Smooth muscle cell (in vitro differentiated cells): ENCODE measurements at regions not wholly inside any gene's neighbourhood (a gene's known extent, or its start where the extent isn't known, plus 50 kb on each side); places are given as distances from the start of the nearest gene placed in this dataset.
"Not testable (repeated sequence)": the region's sequence is repeated elsewhere in the genome, so short reads cannot be mapped to it uniquely, and the experiment has no call there.

ENCODE experiments used
- DNase-seq: peaks from one replicate; lab custom pipeline; 2025; ENCODE audit not compliant: unreplicated experiment; lab: John Stamatoyannopoulos, UW
- H2AFZ ChIP-seq: fragments of 200-600 bp; sonication (generic); 2 replicates; pipeline ENCODE4 v1.6.0; 2016; ENCODE audit warnings: antibody characterized with exemption, low read depth, mild to moderate bottlenecking
- H3F3A ChIP-seq: fragments of 200-600 bp; sonication (generic); 2 replicates; pipeline ENCODE4 v1.6.0; 2017; ENCODE audit warnings: antibody characterized with exemption, low read depth
- H3K27ac ChIP-seq: fragments of 200-600 bp; sonication (generic); 2 replicates; pipeline ENCODE4 v1.5.1; 2016; ENCODE audit warnings: low read depth, mild to moderate bottlenecking
- H3K27me3 ChIP-seq: fragments of 200-600 bp; sonication (generic); 2 replicates; pipeline ENCODE4 v1.6.1; 2016; ENCODE audit warnings: low read depth, mild to moderate bottlenecking
- H3K36me3 ChIP-seq: fragments of 200-600 bp; sonication (generic); 2 replicates; pipeline ENCODE4 v1.5.1; 2016; ENCODE audit warnings: low read depth
- H3K4me1 ChIP-seq: fragments of 200-600 bp; sonication (generic); 2 replicates; pipeline ENCODE4 v1.5.1; 2016; ENCODE audit warnings: low read depth
- H3K4me2 ChIP-seq: fragments of 200-600 bp; sonication (generic); 2 replicates; pipeline ENCODE4 v1.6.0; 2016; ENCODE audit warnings: mild to moderate bottlenecking
- H3K4me3 ChIP-seq: fragments of 200-600 bp; sonication (generic); 2 replicates; pipeline ENCODE4 v1.5.1; 2016; ENCODE audit warnings: mild to moderate bottlenecking
- H3K79me2 ChIP-seq: fragments of 200-600 bp; sonication (generic); 2 replicates; pipeline ENCODE4 v1.6.0; 2016; ENCODE audit warnings: low read depth, mild to moderate bottlenecking
- H3K9ac ChIP-seq: fragments of 200-600 bp; sonication (generic); 2 replicates; pipeline ENCODE4 v1.6.0; 2016; ENCODE audit warnings: low read depth
- H3K9me3 ChIP-seq: fragments of 200-600 bp; sonication (generic); replicated peaks from 2 replicates; pipeline ENCODE4 v1.5.1; 2016; ENCODE audit warnings: low read depth
- H4K20me1 ChIP-seq: fragments of 200-600 bp; sonication (generic); 2 replicates; pipeline ENCODE4 v1.6.0; 2016; ENCODE audit warnings: low read depth
- WGBS: methylation state at CpG from one replicate; pipeline ENCODE4 v1.1.7; 2016; ENCODE audit warnings: low lambda C conversion rate; 5-methylcytosine and 5-hydroxymethylcytosine counted together
- TF ChIP-seq, protein P1 (sequence below): fragments of 200-600 bp; sonication (generic); IDR thresholded peaks from 2 replicates; pipeline ENCODE4 v1.5.1; 2017; ENCODE audit warnings: borderline replicate concordance, mild to moderate bottlenecking, antibody characterized with exemption; ENCODE audit not compliant: insufficient read depth, poor library complexity, severe bottlenecking

DNA sequence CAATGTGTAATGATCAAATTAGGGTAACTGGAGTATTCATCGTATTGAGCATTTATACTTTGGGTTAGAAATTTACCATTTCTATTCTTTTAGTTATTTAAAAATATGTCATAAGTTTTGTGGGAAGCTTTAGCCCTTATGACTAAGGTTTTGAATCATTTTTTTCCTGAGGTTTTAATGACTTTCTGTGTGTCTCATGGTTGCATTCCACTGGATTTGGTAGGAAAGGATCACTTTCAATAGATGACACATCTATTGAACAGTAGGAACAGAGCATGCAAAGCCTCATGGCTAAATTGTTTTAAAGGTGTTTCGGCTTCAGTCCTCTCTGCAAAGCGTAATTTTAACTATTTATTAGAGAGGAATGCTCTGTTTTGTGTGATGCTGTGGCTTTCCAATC, 512.4 kb upstream of the CHD1 start:
- WGBS, result 84% methylated on average over 3 of the region's 3 CpGs
- DNase-seq, result no peak
- no peak overlapping the region for H2AFZ ChIP-seq
- no peaks in the 10 kb centered on the region for H3F3A ChIP-seq
- H3K9ac ChIP-seq, result no peak overlapping the region
- H3K9me3 ChIP-seq, result no peaks in the 10 kb centered on the region
- no peaks in the 10 kb centered on the region for H3K36me3 ChIP-seq
- no peak overlapping the region for H3K27ac ChIP-seq
- no peaks in the 10 kb centered on the region for H3K79me2 ChIP-seq
- no peaks in the 10 kb centered on the region for H3K27me3 ChIP-seq
- H3K4me1 ChIP-seq, result no peaks in the 10 kb centered on the region
- H3K4me3 ChIP-seq, result no peak overlapping the region
- H4K20me1 ChIP-seq, result no peaks in the 10 kb centered on the region
- TF ChIP-seq, protein P1, sequence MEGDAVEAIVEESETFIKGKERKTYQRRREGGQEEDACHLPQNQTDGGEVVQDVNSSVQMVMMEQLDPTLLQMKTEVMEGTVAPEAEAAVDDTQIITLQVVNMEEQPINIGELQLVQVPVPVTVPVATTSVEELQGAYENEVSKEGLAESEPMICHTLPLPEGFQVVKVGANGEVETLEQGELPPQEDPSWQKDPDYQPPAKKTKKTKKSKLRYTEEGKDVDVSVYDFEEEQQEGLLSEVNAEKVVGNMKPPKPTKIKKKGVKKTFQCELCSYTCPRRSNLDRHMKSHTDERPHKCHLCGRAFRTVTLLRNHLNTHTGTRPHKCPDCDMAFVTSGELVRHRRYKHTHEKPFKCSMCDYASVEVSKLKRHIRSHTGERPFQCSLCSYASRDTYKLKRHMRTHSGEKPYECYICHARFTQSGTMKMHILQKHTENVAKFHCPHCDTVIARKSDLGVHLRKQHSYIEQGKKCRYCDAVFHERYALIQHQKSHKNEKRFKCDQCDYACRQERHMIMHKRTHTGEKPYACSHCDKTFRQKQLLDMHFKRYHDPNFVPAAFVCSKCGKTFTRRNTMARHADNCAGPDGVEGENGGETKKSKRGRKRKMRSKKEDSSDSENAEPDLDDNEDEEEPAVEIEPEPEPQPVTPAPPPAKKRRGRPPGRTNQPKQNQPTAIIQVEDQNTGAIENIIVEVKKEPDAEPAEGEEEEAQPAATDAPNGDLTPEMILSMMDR, result no peak
- H3K4me2 ChIP-seq, result no peak overlapping the region

DNA sequence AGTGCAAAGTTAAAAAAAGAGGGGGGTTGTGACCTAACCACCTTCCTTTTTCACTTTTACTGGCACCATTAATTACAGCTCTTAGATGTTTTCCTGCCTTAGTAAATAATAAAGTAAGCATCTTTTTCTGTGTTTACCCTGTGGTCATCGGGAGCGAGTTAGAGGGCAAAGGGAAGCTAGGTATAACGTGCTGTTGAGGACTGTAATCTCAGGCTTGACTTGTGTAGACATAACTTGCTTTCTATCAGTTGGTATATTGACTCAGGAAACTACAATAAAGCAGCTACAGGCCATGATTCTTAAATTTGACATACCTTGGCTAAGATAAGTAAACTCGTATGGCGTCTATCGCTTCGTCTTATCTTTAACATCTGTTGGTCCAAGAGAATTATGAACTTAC, 509.8 kb upstream of the CHD1 start:
- no peaks in the 10 kb centered on the region for H3K27me3 ChIP-seq
- no peaks in the 10 kb centered on the region for H3F3A ChIP-seq
- H3K4me2 ChIP-seq, result no peak overlapping the region
- H2AFZ ChIP-seq, result no peak overlapping the region
- H3K4me1 ChIP-seq, result no peaks in the 10 kb centered on the region
- 93% methylated on average over 7 of the region's 7 CpGs for WGBS
- TF ChIP-seq, protein P1, result no peak
- no peak for DNase-seq
- no peak overlapping the region for H3K4me3 ChIP-seq
- H4K20me1 ChIP-seq, result no peaks in the 10 kb centered on the region
- no peaks in the 10 kb centered on the region for H3K9me3 ChIP-seq
- H3K9ac ChIP-seq, result no peak overlapping the region
- no peak overlapping the region for H3K27ac ChIP-seq
- no peaks in the 10 kb centered on the region for H3K36me3 ChIP-seq
- H3K79me2 ChIP-seq, result no peaks in the 10 kb centered on the region

DNA sequence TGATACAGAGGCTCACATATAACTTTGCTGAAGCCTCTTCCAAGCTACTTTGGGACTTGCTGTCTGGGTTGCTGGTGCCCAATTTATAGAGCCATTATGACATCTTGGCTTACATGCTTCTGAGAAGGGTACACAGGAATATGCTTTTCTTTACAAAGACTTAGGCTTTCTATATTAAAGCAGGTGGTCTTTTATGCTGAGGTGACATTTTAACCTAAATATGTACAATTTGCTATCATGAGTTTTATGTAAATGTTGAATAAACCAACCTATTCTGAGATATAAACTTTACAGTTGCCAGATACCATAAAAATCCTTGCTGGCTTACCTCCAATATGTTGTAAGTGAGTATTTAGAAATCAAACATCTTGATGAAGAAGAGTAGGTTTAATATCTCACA, 509.2 kb upstream of the CHD1 start:
- H3K4me2 ChIP-seq, result no peak overlapping the region
- TF ChIP-seq, protein P1, result no peak
- H2AFZ ChIP-seq, result no peak overlapping the region
- no peaks in the 10 kb centered on the region for H3K27me3 ChIP-seq
- no peaks in the 10 kb centered on the region for H3F3A ChIP-seq
- no peaks in the 10 kb centered on the region for H3K36me3 ChIP-seq
- H3K4me3 ChIP-seq, result no peak overlapping the region
- H3K27ac ChIP-seq, result no peak overlapping the region
- H4K20me1 ChIP-seq, result no peaks in the 10 kb centered on the region
- H3K9me3 ChIP-seq, result no peaks in the 10 kb centered on the region
- H3K4me1 ChIP-seq, result no peaks in the 10 kb centered on the region
- no peak for DNase-seq
- no peak overlapping the region for H3K9ac ChIP-seq
- no peaks in the 10 kb centered on the region for H3K79me2 ChIP-seq

DNA sequence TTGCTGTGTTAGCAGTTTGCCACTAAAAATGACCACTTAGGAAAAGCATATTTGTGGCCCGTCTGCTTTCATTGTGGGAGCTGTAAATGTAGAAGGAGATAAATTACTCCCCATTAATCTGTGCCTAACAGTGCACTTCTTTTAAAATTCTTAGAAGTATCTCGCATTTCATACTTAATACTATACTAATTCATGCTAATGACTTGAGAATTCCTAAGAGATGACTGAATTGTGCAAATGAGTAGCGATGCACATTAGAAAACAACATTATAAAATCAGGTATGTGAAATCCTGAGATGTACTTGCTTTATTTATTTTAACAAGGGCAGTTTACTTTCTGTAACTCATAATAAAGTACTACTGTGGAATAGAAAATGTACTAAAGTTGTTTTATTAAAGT, 494.6 kb upstream of the CHD1 start:
- no CpG with 5 or more reads among the region's 3 CpGs for WGBS
- H3K9ac ChIP-seq, H3K4me1 ChIP-seq, H2AFZ ChIP-seq, H3K79me2 ChIP-seq, H3K4me2 ChIP-seq, H3K36me3 ChIP-seq, H3K9me3 ChIP-seq, H3F3A ChIP-seq, DNase-seq, H3K4me3 ChIP-seq, H4K20me1 ChIP-seq, H3K27ac ChIP-seq, H3K27me3 ChIP-seq: not testable (repeated sequence)

DNA sequence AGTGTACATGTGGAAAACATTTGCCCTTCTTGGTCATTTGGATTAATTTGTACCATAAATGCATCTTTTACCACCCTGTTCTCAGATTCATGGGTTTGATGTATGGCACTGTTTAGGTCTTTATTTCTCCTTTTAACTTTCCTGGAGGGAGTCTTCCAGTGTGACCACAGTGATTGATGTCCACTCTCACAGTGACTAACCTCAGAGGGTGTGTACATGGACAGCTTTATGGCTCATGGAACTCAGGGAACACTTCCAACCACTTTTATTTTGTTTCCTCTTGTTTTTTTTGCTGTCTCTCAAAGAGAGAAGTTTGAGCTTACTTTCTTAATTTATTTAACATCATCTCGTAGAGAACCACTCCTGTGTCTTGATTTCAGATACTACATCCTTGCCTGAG, 489.8 kb upstream of the CHD1 start:
- H3K27ac ChIP-seq, H3K36me3 ChIP-seq, H3K4me2 ChIP-seq, H2AFZ ChIP-seq, H3K79me2 ChIP-seq, H3K4me3 ChIP-seq, H4K20me1 ChIP-seq, H3K4me1 ChIP-seq, H3K9ac ChIP-seq, DNase-seq, H3F3A ChIP-seq, H3K9me3 ChIP-seq, H3K27me3 ChIP-seq: not testable (repeated sequence)
- WGBS, result 86% methylated on average over 1 of the region's 1 CpG

DNA sequence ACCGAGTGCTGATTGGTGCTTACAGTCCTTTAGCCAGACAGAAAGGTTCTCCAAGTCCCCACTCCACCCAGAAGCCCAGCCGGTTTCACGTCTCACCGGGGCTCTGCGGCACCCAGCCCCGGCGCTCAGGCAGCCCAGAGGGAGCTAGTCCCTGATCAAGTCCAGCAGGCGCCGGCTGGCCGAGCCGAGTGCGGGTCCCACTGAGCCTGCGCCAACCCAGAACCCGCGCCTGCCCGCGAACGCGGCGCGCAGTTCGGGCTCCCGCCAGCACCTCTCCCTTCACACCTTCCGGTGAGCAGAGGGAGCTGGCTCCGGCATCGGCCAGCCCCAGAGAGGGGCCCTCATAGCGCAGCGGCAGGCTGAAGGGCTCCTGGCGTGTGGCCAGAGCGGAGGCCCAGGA, 481.6 kb upstream of the CHD1 start:
- not testable (repeated sequence) for DNase-seq

More for the DNA sequence above, 481.6 kb upstream of the CHD1 start:
- WGBS, result 95% methylated on average over 22 of the region's 30 CpGs
- not testable (repeated sequence) for H3K4me1 ChIP-seq, H3F3A ChIP-seq, H3K79me2 ChIP-seq, H3K4me3 ChIP-seq, H3K9ac ChIP-seq, H3K9me3 ChIP-seq, H3K4me2 ChIP-seq, H4K20me1 ChIP-seq, H3K27me3 ChIP-seq, H3K36me3 ChIP-seq, H2AFZ ChIP-seq, H3K27ac ChIP-seq
